Stimulated activated CD4-positive, alpha-beta T cell treated with anti-CD3 and anti-CD28 coated beads, Interleukin-4, amount 100 ng/mL, for 24 hours (primary cell): ENCODE measurements at regions not wholly inside any gene's neighbourhood (a gene's known extent, or its start where the extent isn't known, plus 50 kb on each side); places are given as distances from the start of the nearest gene placed in this dataset.
"Not testable (repeated sequence)": the region's sequence is repeated elsewhere in the genome, so short reads cannot be mapped to it uniquely, and the experiment has no call there.

Source experiments
- DNase-seq: peaks from one replicate; pipeline ENCODE4 v3.0.0-alpha.2; 2020

GRCh38 chr18:78431606-78432005 is 548.0 kb upstream of the SALL3 start:
- no peak for DNase-seq

- DNase-seq = no peak
These were observed 546.1 kb upstream of the SALL3 start for GRCh38 chr18:78433562-78433961.

- no peak for DNase-seq
These were observed 543.5 kb upstream of the SALL3 start for GRCh38 chr18:78436110-78436509.

- DNase-seq = not testable (repeated sequence)
These were observed 541.4 kb upstream of the SALL3 start for GRCh38 chr18:78438235-78438634.

GRCh38 chr18:78445880-78446279 is 533.7 kb upstream of the SALL3 start:
- DNase-seq = no peak

- no peak for DNase-seq
These were observed 532.4 kb upstream of the SALL3 start for GRCh38 chr18:78447211-78447610.

- no peak for DNase-seq
These were observed 531.5 kb upstream of the SALL3 start for GRCh38 chr18:78448106-78448505.

GRCh38 chr18:78448591-78448990 is 531.0 kb upstream of the SALL3 start:
- no peak for DNase-seq

GRCh38 chr18:78454221-78454620 is 525.4 kb upstream of the SALL3 start:
- DNase-seq = no peak

GRCh38 chr18:78455386-78455785 is 524.2 kb upstream of the SALL3 start:
- no peak for DNase-seq

GRCh38 chr18:78457011-78457410 is 522.6 kb upstream of the SALL3 start:
- no peak for DNase-seq

GRCh38 chr18:78457731-78458130 is 521.9 kb upstream of the SALL3 start:
- DNase-seq = no peak

- DNase-seq = no peak
These were observed 521.3 kb upstream of the SALL3 start for GRCh38 chr18:78458356-78458755.

GRCh38 chr18:78459668-78460067 is 520.0 kb upstream of the SALL3 start:
- no peak for DNase-seq

- DNase-seq = no peak
These were observed 519.1 kb upstream of the SALL3 start for GRCh38 chr18:78460558-78460957.

GRCh38 chr18:78473563-78473962 is 506.1 kb upstream of the SALL3 start:
- DNase-seq = no peak

- DNase-seq = no peak
These were observed 501.8 kb upstream of the SALL3 start for GRCh38 chr18:78477840-78478239.

GRCh38 chr18:78479443-78479842 is 500.2 kb upstream of the SALL3 start:
- DNase-seq = no peak

- DNase-seq = no peak
These were observed 499.2 kb upstream of the SALL3 start for GRCh38 chr18:78480262-78481054.

GRCh38 chr18:78482378-78482777 is 497.2 kb upstream of the SALL3 start:
- DNase-seq = no peak

GRCh38 chr18:78487649-78488048 is 492.0 kb upstream of the SALL3 start:
- DNase-seq = no peak

- DNase-seq = no peak
These were observed 487.4 kb upstream of the SALL3 start for GRCh38 chr18:78492064-78492812.

GRCh38 chr18:78492813-78493371 is 486.7 kb upstream of the SALL3 start:
- no peak for DNase-seq

- not testable (repeated sequence) for DNase-seq
These were observed 486.1 kb upstream of the SALL3 start for GRCh38 chr18:78493490-78493889.
